GM12872 (cell line): ENCODE measurements at regions not wholly inside any gene's neighbourhood (a gene's known extent, or its start where the extent isn't known, plus 50 kb on each side); places are given as distances from the start of the nearest gene placed in this dataset.

Experiments used
- TF ChIP-seq, protein P1 (sequence below): IDR thresholded peaks from 3 replicates; pipeline ENCODE4 v1.5.1; 2011; ENCODE audit warnings: low read depth, mild to moderate bottlenecking, low read length, moderate library complexity; ENCODE audit not compliant: insufficient read depth

DNA sequence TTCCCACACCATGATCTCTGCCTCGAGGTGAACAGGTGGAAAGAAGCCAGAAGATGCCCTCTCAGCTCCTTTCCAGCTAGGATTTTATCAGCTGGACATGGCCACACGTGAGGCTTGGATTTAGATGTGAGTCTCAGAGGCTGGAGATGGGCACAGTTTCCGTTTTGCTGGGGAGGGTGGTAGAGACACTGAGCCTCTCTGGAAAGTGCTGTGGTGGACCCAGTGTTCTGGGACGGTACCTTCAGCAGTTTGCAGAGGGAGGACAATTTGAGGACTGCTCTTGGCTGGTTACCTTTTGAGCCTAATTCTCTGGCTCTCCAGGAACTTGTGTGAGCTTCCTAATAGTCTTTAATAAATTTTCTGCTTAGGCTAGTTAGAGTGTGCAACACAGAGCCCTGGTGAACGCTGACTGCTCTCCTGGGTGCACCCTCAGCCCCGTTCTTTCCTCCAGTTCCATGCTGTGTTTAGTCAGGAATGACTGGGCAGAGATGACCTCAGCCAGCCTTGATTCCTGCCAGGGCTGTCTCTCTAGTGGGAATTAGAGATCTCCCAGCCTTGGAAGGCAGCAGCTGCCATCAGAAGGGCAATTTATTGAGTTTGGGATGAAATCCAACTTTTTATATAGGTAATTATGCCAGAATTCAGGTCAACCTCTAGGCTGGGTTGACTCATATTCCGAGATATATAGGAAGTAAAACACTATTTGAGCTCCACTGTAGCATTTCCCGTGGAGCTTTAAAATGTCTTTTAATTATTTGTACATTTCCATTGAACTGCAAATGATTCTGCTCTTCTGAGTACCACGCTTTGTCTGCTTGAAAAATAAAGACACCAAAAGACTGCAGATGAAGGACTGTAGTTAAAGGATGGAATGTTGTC is 103.9 kb downstream of the GATA3 start:
- TF ChIP-seq, protein P1, sequence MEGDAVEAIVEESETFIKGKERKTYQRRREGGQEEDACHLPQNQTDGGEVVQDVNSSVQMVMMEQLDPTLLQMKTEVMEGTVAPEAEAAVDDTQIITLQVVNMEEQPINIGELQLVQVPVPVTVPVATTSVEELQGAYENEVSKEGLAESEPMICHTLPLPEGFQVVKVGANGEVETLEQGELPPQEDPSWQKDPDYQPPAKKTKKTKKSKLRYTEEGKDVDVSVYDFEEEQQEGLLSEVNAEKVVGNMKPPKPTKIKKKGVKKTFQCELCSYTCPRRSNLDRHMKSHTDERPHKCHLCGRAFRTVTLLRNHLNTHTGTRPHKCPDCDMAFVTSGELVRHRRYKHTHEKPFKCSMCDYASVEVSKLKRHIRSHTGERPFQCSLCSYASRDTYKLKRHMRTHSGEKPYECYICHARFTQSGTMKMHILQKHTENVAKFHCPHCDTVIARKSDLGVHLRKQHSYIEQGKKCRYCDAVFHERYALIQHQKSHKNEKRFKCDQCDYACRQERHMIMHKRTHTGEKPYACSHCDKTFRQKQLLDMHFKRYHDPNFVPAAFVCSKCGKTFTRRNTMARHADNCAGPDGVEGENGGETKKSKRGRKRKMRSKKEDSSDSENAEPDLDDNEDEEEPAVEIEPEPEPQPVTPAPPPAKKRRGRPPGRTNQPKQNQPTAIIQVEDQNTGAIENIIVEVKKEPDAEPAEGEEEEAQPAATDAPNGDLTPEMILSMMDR = no peak

DNA sequence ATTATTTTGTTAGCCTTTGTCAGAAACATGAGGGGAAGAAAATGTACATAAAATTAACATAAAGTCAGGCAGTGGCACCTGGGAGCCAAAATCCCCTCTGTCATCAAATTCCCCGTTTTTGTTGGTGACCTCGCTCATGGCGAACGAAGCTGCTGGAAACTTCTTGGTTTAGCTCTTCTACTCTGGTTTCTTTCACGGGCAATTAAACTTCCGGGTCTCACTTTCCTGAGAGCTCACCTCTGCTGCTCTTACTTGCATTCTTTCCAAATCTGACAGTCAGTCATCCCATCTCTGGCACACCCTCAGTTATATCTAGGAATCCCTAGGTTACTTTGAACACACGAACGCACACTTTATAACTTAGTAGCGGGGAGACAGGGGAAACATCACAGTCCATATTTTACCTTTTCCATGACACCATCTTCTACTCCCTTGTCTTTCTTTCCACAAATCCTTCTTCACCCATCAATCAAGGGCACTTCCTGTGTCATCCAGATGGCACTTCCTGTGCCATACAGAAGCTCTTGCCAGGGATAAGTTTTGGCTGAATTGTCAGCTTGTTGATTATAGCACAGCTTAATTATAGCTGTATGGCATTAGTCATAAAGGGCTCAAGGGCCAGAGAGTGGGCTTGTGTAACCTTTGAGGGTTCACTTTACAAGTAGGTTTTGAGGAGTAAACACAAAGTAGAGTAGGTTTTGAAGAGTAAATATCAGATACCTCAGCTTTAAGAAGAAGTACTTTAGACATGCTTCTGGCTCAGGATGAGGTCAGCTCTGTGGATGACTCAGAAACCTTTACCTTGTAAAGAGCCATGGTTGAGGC is 105.1 kb downstream of the GATA3 start:
- TF ChIP-seq, protein P1 = no peak

DNA sequence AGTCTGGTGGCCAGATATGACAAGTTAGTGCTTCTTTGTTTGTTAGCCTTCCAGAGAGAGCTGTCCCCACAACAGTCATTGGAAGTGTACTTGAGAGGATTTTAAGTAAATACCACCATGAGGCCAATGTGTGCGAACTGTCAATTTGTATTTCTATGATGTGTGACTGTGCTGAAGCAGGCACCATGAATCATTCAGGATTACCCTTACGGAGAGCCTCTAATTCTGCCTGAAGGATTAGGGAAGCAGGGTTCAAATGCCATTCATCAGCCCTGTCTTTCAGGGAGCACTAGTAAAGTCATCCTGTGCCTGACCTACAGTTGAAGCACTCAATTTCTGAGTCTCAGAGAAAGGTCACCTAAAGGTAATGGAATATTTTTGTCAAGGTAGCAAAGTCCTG is 109.3 kb downstream of the GATA3 start:
- TF ChIP-seq, protein P1 = no peak

DNA sequence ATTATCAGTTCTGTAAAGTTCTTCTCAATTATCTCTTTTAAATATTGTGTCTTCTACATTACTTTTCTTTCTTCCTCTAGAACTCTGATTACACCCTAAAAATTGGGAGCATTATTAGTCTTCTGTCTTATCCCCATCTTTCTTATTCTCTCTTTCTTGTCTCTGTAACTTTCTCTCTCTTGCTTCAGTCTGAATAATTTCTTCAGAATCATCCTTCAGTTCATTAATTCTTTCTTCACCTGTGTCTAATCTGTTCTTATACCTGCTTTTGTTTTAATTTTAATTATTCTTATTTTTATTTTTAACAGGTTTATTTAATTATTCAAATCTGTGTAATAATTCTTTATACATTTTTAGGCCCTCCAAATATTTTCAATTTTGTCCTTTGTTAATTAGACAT is 114.3 kb downstream of the GATA3 start:
- TF ChIP-seq, protein P1 = no peak

DNA sequence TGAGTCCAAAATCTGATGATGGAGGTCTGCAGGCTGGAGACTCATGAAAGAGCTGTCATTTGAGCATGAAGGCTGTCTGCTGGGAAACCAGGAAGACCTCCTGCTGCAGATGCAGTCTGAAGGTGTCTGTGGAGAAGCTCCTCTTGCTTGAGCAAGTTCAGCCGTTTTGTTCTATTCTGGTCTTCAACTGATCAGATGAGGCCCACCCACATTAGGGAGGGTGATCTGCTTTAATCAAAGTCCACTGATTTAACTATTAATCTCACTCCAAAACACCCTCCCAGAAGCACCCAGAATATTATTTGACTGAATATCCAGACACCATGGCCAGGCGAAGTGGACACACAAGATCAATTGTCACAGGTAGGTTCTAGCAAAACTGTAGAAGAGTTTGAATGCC is 116.5 kb downstream of the GATA3 start:
- TF ChIP-seq, protein P1 = no peak

DNA sequence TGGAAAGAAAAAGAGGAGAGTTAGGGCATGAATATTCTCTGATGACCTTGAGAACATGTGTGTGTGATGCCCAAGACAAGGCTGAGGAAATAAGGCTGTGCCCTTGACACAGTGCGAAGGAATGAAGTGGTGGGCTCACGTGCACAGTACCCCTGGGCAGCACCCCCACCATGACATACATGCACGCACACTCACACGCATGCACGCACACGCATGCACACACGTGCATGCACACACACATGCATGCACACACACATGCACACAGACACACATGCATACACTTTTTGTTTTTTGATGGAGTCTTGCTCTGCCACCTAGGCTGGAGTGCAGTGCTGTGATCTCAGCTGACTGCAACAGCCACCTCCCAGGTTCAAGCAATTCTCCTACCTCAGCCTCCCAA is 118.1 kb downstream of the GATA3 start:
- TF ChIP-seq, protein P1 = no peak

DNA sequence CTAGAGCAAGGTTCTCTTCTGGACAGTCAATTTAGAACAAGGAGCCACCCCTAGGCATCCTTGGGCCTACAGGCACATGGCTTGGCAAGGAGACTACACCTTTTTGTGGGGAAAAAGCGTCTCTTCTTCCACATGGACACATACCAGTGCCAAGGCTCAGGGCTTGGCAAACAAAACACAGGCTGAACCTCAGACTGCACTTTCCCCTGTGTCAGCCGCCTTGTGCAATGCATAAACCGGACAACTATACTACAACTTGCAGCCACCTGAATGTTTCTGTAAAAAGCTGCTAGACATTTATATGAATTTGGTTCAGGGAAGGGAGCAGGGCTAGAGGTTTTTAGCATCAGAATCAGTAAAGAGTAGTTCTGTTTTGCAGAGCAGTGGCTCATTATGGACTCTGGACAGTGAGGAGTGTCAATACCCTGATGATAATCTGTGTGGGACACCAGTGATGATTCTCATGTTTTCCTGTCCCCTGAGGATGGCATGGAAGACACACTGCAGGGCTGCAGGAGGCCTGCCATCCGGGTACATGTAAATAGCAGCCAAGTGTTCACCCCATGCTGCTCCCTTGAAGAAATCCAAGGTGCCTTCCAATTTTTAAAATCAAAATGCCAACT is 118.9 kb downstream of the GATA3 start:
- TF ChIP-seq, protein P1 = no peak
